ENCODE measurements at regions not wholly inside any gene's neighbourhood (a gene's known extent, or its start where the extent isn't known, plus 50 kb on each side); places are given as distances from the start of the nearest gene placed in this dataset.

DNA sequence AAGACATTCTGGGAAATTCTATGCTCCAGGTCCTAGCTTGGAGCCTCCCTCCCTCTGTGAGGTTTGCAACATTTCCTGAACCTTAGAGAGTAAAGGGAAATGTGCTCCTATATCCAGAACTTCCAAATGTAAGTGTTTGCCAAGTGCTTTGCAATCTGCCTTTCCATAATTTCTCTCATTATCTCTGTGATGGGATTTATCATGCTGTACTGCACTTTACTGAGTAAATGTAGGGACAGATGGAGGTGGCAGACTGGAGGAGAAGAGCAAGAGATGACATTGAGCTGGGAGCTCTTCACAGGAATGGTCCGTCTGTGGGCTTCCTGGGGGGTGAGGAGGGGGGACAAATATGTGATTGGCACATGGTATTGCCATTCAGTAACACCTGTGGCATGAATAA, 184.3 kb downstream of the SOX4 start:
- Histone ChIP-seq H3K9me3 (no peaks in the 10 kb centered on the region), H3K27me3 (no peaks in the 10 kb centered on the region), H3K36me3 (no peaks in the 10 kb centered on the region), H3K4me3 (no peak overlapping the region), H3K4me1 (no peaks in the 10 kb centered on the region), H3K27ac (no peak overlapping the region)
- no peak for ATAC-seq
- intact Hi-C loops (cut with DNase I), result no loop called here
- no peak for FAIRE-seq
- no peak for TF ChIP-seq CTCF (IDR thresholded peaks at IDR 0.05)
- 65 to 66% methylated on average over 1 of the region's 1 CpG for WGBS, 2 donors
- no peak for DNase-seq

GRCh38 chr6:21780141-21780540, 186.6 kb downstream of the SOX4 start:
- FAIRE-seq (no peak), ATAC-seq (no peak), DNase-seq (no peak)
- no peak overlapping the region for H3K4me3 ChIP-seq
- no peaks in the 10 kb centered on the region for H3K27me3 ChIP-seq
- 50 to 70% methylated on average over 2 of the region's 2 CpGs for WGBS, 2 donors
- H3K27ac ChIP-seq, result no peak overlapping the region
- H3K4me1 ChIP-seq, result no peaks in the 10 kb centered on the region
- no peak for TF ChIP-seq CTCF (IDR thresholded peaks at IDR 0.05)
- H3K9me3 ChIP-seq, result no peaks in the 10 kb centered on the region
- no peaks in the 10 kb centered on the region for H3K36me3 ChIP-seq
- intact Hi-C loops (cut with DNase I), result no loop called here

DNA sequence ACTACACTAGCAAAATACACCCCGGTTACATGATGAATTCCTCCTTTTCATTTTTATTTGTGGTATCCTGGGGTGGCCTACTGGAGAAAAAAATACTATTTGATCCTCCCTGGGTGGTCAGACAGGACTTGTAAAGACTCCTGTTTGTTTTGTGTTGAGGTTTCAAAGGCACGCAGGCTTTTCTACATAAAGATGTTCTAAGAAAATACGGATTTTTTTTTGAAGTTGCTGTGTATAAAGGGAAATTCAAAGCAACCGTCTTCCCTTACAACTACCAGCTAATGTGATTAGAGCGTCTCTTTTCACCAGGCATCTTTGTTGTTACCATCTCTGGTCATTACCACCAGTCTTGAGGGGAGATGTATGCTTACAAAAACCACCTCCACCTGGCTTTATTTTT, 187.1 kb downstream of the SOX4 start:
- intact Hi-C loops (cut with DNase I), result no loop called here
- no peaks in the 10 kb centered on the region for H3K27me3 ChIP-seq
- H3K36me3 ChIP-seq, result no peaks in the 10 kb centered on the region
- no peak for ATAC-seq
- WGBS, 2 donors, result 64 to 73% methylated on average over 5 of the region's 5 CpGs
- FAIRE-seq, result no peak
- H3K9me3 ChIP-seq, result no peaks in the 10 kb centered on the region
- no peak overlapping the region for H3K27ac ChIP-seq
- H3K4me3 ChIP-seq, result no peak overlapping the region
- TF ChIP-seq CTCF (IDR thresholded peaks at IDR 0.05), result no peak
- H3K4me1 ChIP-seq, result no peaks in the 10 kb centered on the region
- no peak for DNase-seq

DNA sequence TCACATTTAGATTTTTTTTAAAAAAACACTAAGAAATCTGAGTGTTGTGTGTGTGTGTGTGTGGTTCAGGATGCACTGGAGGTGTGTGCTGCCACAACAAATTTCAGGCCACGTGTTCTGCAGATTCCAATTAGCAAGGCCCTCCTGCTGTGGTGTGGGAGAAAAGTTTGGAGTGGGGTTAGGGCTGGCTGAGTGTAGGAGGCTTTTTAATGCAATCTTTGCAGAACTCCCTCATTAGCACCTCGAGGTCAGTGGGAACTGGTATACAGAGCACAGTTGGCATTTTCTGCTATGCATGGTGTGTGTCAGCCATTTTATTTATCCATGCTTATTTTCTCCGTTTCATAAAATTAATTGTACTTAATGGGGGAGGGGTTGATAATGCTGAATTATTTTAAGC, 187.6 kb downstream of the SOX4 start:
- no peak for ATAC-seq
- Histone ChIP-seq H3K9me3 (no peaks in the 10 kb centered on the region), H3K36me3 (no peaks in the 10 kb centered on the region)

DNA sequence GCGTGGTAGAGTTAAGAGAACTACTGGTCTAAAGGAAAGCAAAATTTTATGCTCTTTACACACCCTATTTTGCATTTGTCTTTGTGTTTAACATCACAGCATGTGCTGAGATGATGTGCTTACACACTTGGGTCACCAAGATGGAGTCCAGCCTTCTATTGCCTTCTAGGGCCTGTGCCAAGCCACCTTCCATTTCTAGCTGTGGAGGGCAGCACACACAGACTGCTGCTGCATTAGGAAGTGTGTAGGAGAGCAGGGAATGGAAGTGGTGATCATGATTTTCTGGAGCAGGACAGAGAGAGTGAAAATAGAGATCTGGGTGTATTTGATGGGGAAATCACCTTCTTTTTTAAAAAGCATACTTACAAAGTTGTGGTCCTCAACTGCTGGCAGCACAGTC, 191.6 kb downstream of the SOX4 start:
- Histone ChIP-seq H3K4me3 (no peak overlapping the region), H3K4me1 (no peaks in the 10 kb centered on the region), H3K27ac (no peak overlapping the region), H3K27me3 (no peaks in the 10 kb centered on the region), H3K36me3 (no peaks in the 10 kb centered on the region), H3K9me3 (no peaks in the 10 kb centered on the region)
- intact Hi-C loops (cut with DNase I), result no loop called here
- ATAC-seq, result no peak
- WGBS, 2 donors, result 68 to 75% methylated on average over 1 of the region's 1 CpG
- TF ChIP-seq CTCF (IDR thresholded peaks at IDR 0.05), result no peak
- no peak for FAIRE-seq
- no peak for DNase-seq

More for the DNA sequence above, 187.6 kb downstream of the SOX4 start:
- H3K4me3 ChIP-seq, result no peak overlapping the region
- WGBS, 2 donors, result 42 to 50% methylated on average over 3 of the region's 3 CpGs
- FAIRE-seq (no peak), DNase-seq (no peak)
- H3K27ac ChIP-seq, result no peak overlapping the region
- H3K4me1 ChIP-seq, result no peaks in the 10 kb centered on the region
- intact Hi-C loops (cut with DNase I), result no loop called here
- no peak for TF ChIP-seq CTCF (IDR thresholded peaks at IDR 0.05)
- H3K27me3 ChIP-seq, result no peaks in the 10 kb centered on the region
